H1 (cell line): ENCODE measurements at regions not wholly inside any gene's neighbourhood (a gene's known extent, or its start where the extent isn't known, plus 50 kb on each side); places are given as distances from the start of the nearest gene placed in this dataset.
"Not testable (repeated sequence)": the region's sequence is repeated elsewhere in the genome, so short reads cannot be mapped to it uniquely, and the experiment has no call there.

Source experiments
- CTCF ChIA-PET: fragments of 300-600 bp; sonication (Branson Sonifier 250); formaldehyde crosslinking; loops from one replicate; lab custom pipeline; 2021; ENCODE audit not compliant: partially characterized antibody; lab: Charles Lee
- POLR2A ChIA-PET: fragments of 300-600 bp; sonication (Branson Sonifier 250); formaldehyde crosslinking; loops from one replicate; lab custom pipeline; 2021; ENCODE audit warnings: inconsistent platforms; ENCODE audit not compliant: partially characterized antibody; lab: Charles Lee
- DNase-seq, 2 experiments: peaks; one replicate each; pipeline versions ENCODE4 v3.0.0 to v3.0.0-alpha.2; 2010 to 2022; ENCODE audit warnings: low spot score in 2 of 2, low read depth in 1 of 2, mixed read lengths in 1 of 2
- FAIRE-seq: peaks from 2 replicates; lab custom pipeline; 2011; peaks lifted over from hg19 to GRCh38; lab: Jason Lieb, UNC
- H2AFZ ChIP-seq: 2 replicates; pipeline ENCODE4 v1.8.1; 2012; ENCODE audit warnings: low read length, inconsistent platforms
- H2AK5ac ChIP-seq: 2 replicates; pipeline ENCODE4 v1.6.1; 2013; ENCODE audit warnings: low read depth, low read length
- H2BK120ac ChIP-seq: replicated peaks from 2 replicates; pipeline ENCODE3; 2013; ENCODE audit warnings: low read depth, low read length, inconsistent platforms
- H2BK12ac ChIP-seq: 2 replicates; pipeline ENCODE4 v1.6.1; 2013; ENCODE audit warnings: low read depth, low read length
- H2BK15ac ChIP-seq: 2 replicates; pipeline ENCODE4 v1.6.1; 2013; ENCODE audit warnings: low read length
- H2BK20ac ChIP-seq: 2 replicates; pipeline ENCODE4 v1.6.1; 2013; ENCODE audit warnings: low read length
- H2BK5ac ChIP-seq: 2 replicates; pipeline ENCODE4 v1.6.1; 2013; ENCODE audit warnings: low read depth, low read length
- H3K14ac ChIP-seq: 2 replicates; pipeline ENCODE4 v1.6.1; 2013; ENCODE audit warnings: inconsistent platforms; ENCODE audit not compliant: insufficient read length
- H3K18ac ChIP-seq: 2 replicates; pipeline ENCODE4 v1.6.1; 2013; ENCODE audit warnings: low read length; ENCODE audit errors: extremely low read depth
- H3K23ac ChIP-seq: 2 replicates; pipeline ENCODE4 v1.6.1; 2013; ENCODE audit warnings: inconsistent platforms; ENCODE audit not compliant: insufficient read length
- H3K23me2 ChIP-seq: 2 replicates; pipeline ENCODE4 v1.6.1; 2013; ENCODE audit warnings: low read depth, low read length
- H3K27ac ChIP-seq: 2 replicates; pipeline ENCODE4 v1.6.1; 2011; ENCODE audit warnings: low read depth, low read length, inconsistent platforms
- H3K27me3 ChIP-seq, 4 experiments: replicated peaks in 1 of 4; 1 replicate in 1 of 4; 2 replicates in 3 of 4; pipeline versions ENCODE4 v1.6.1 to v1.8.1; 2011 to 2013; ENCODE audit warnings: low read length in 3 of 4, mild to moderate bottlenecking in 3 of 4, inconsistent platforms in 2 of 4, mixed read lengths in 2 of 4, moderate library complexity in 1 of 4; ENCODE audit not compliant: control insufficient read depth in 3 of 4, insufficient read depth in 3 of 4; ENCODE audit errors: extremely low read depth in 1 of 4
- H3K36me3 ChIP-seq, 4 experiments: 2 replicates each; pipeline versions ENCODE4 v1.6.1 to v1.8.1; 2011 to 2013; ENCODE audit warnings: mild to moderate bottlenecking in 4 of 4, low read length in 3 of 4, moderate library complexity in 2 of 4, control low read depth in 1 of 4, inconsistent platforms in 1 of 4; ENCODE audit not compliant: insufficient read depth in 4 of 4, control insufficient read depth in 2 of 4
- H3K4ac ChIP-seq: replicated peaks from 2 replicates; pipeline ENCODE3; 2013; ENCODE audit warnings: low read length, low read depth, mixed read lengths, inconsistent platforms; ENCODE audit not compliant: insufficient read length
- H3K4me1 ChIP-seq, 4 experiments: replicated peaks in 1 of 4; 1 replicate in 1 of 4; 2 replicates in 3 of 4; pipeline versions ENCODE4 v1.6.1 to v1.8.1; 2011 to 2013; ENCODE audit warnings: low read length in 3 of 4, inconsistent platforms in 2 of 4, mixed read lengths in 1 of 4; ENCODE audit not compliant: insufficient read depth in 4 of 4, control insufficient read depth in 3 of 4
- H3K4me2 ChIP-seq, 2 experiments: 2 replicates each; pipeline versions ENCODE4 v1.6.1 to v1.8.1; 2011 to 2013; ENCODE audit warnings: low read depth in 2 of 2, low read length in 2 of 2, control low read depth in 1 of 2, inconsistent platforms in 1 of 2, mild to moderate bottlenecking in 1 of 2; ENCODE audit not compliant: insufficient read depth in 1 of 2
- H3K4me3 ChIP-seq, 4 experiments: fragments of 200-600, 300-600 bp in 1 of 4; sonication (generic), shearing (Covaris generic), sonication (Bioruptor Twin) in 1 of 4; 2 replicates each; pipeline versions ENCODE4 v1.5.1 to v1.8.1; 2011 to 2016; ENCODE audit warnings: low read length in 4 of 4, low read depth in 3 of 4, control low read depth in 2 of 4, inconsistent platforms in 2 of 4, mild to moderate bottlenecking in 2 of 4, mixed read lengths in 1 of 4, moderate library complexity in 1 of 4; ENCODE audit not compliant: insufficient read depth in 2 of 4; ENCODE audit errors: extremely low read depth in 1 of 4
- H3K56ac ChIP-seq: replicated peaks from 2 replicates; pipeline ENCODE3; 2013; ENCODE audit warnings: low read depth, mild to moderate bottlenecking, mixed read lengths, low read length, inconsistent platforms; ENCODE audit not compliant: insufficient read length
- H3K79me1 ChIP-seq: 2 replicates; pipeline ENCODE4 v1.6.1; 2013; ENCODE audit warnings: low read depth, low read length, control low read depth
- H3K79me2 ChIP-seq, 2 experiments: 2 replicates each; pipeline versions ENCODE4 v1.6.1 to v1.8.1; 2012 to 2013; ENCODE audit warnings: low read length in 2 of 2, mild to moderate bottlenecking in 2 of 2, inconsistent platforms in 1 of 2; ENCODE audit not compliant: insufficient read depth in 2 of 2, control insufficient read depth in 1 of 2
- H3K9ac ChIP-seq, 4 experiments: replicated peaks in 1 of 4; 1 replicate in 1 of 4; 2 replicates in 3 of 4; pipeline versions ENCODE4 v1.6.1 to v1.8.1; 2011 to 2013; ENCODE audit warnings: low read depth in 3 of 4, low read length in 3 of 4, control low read depth in 2 of 4, mild to moderate bottlenecking in 2 of 4, moderate library complexity in 2 of 4, inconsistent platforms in 1 of 4; ENCODE audit errors: extremely low read depth in 1 of 4
- H3K9me3 ChIP-seq, 2 experiments: 2 replicates each; pipeline versions ENCODE4 v1.6.1 to v1.8.1; 2012 to 2013; ENCODE audit warnings: mild to moderate bottlenecking in 2 of 2, moderate library complexity in 2 of 2, control low read depth in 1 of 2, inconsistent platforms in 1 of 2, low read depth in 1 of 2, low read length in 1 of 2, mixed read lengths in 1 of 2; ENCODE audit not compliant: insufficient read depth in 2 of 2
- H4K20me1 ChIP-seq, 2 experiments: replicated peaks in 1 of 2; 2 replicates each; pipeline versions ENCODE3 to v1.8.1; 2011 to 2013; ENCODE audit warnings: inconsistent platforms in 2 of 2, low read length in 2 of 2, mild to moderate bottlenecking in 1 of 2; ENCODE audit not compliant: insufficient read depth in 2 of 2, control insufficient read depth in 1 of 2
- H4K5ac ChIP-seq: 2 replicates; pipeline ENCODE4 v1.6.1; 2013; ENCODE audit warnings: low read length, low read depth, mixed read lengths, inconsistent platforms; ENCODE audit not compliant: insufficient read length
- H4K8ac ChIP-seq: 2 replicates; pipeline ENCODE4 v1.8.0; 2013; ENCODE audit warnings: mild to moderate bottlenecking, moderate library complexity, low read length, inconsistent platforms; ENCODE audit not compliant: insufficient read depth; ENCODE audit errors: extremely low read depth
- H4K91ac ChIP-seq: replicated peaks from 2 replicates; pipeline ENCODE3; 2013; ENCODE audit warnings: low read length, mixed read lengths, inconsistent platforms; ENCODE audit not compliant: insufficient read length
- WGBS, 2 experiments: shearing (Covaris generic) in 1 of 2; methylation state at CpG; one replicate each; pipeline versions ENCODE4 v1.1.6 to v1.1.7; 2013 to 2015; ENCODE audit warnings: low lambda C conversion rate in 2 of 2, mixed read lengths in 2 of 2, inconsistent platforms in 1 of 2, low coverage in 1 of 2, missing lambda C conversion rate in 1 of 2; ENCODE audit not compliant: insufficient replicate concordance in 2 of 2, insufficient coverage in 1 of 2, insufficient read length in 1 of 2; ENCODE audit errors: extremely low coverage in 1 of 2, missing lambda C conversion rate in 1 of 2; 5-methylcytosine and 5-hydroxymethylcytosine counted together

- H2AK5ac ChIP-seq, H3K4me2 ChIP-seq, H3K4me3 ChIP-seq, CTCF ChIA-PET, H2BK5ac ChIP-seq, H4K91ac ChIP-seq, H4K5ac ChIP-seq, H3K36me3 ChIP-seq, H3K79me1 ChIP-seq, H3K4me1 ChIP-seq, DNase-seq, H2BK15ac ChIP-seq, H3K27me3 ChIP-seq, H2BK12ac ChIP-seq, H3K27ac ChIP-seq, FAIRE-seq, H2AFZ ChIP-seq, H3K56ac ChIP-seq, H3K18ac ChIP-seq, H4K8ac ChIP-seq, H3K9me3 ChIP-seq, H3K23ac ChIP-seq, H2BK20ac ChIP-seq, H3K4ac ChIP-seq, H3K14ac ChIP-seq, H3K9ac ChIP-seq, H4K20me1 ChIP-seq, H3K23me2 ChIP-seq, H2BK120ac ChIP-seq, H3K79me2 ChIP-seq, POLR2A ChIA-PET: not testable (repeated sequence)
- WGBS, 2 experiments, result 87% methylated on average over 12 of the region's 78 CpGs; no CpG with 5 or more reads in 1 of the 2 experiments
Measured at GRCh38 chr15:28788649-28789400, 59.6 kb downstream of the GOLGA6L7 start.

- H3K9me3 ChIP-seq, H3K4ac ChIP-seq, H4K8ac ChIP-seq, H3K14ac ChIP-seq, H3K23ac ChIP-seq, H3K4me1 ChIP-seq, H2BK5ac ChIP-seq, H2AK5ac ChIP-seq, H3K27ac ChIP-seq, H3K27me3 ChIP-seq, H3K23me2 ChIP-seq, DNase-seq, H2AFZ ChIP-seq, FAIRE-seq, H2BK15ac ChIP-seq, H3K4me3 ChIP-seq, H3K4me2 ChIP-seq, H3K79me1 ChIP-seq, H2BK20ac ChIP-seq, H3K9ac ChIP-seq, H3K79me2 ChIP-seq, H3K36me3 ChIP-seq, H4K20me1 ChIP-seq, H4K5ac ChIP-seq, H3K18ac ChIP-seq, H3K56ac ChIP-seq, H2BK120ac ChIP-seq, CTCF ChIA-PET, H2BK12ac ChIP-seq, POLR2A ChIA-PET, H4K91ac ChIP-seq: not testable (repeated sequence)
- 75% methylated on average over 1 of the region's 1 CpG; no CpG with 5 or more reads in 1 of the 2 experiments for WGBS, 2 experiments
Measured at GRCh38 chr15:28788176-28788575, 60.3 kb downstream of the GOLGA6L7 start.
